H1 (cell line): ENCODE measurements at regions not wholly inside any gene's neighbourhood (a gene's known extent, or its start where the extent isn't known, plus 50 kb on each side); places are given as distances from the start of the nearest gene placed in this dataset.

Source experiments
- ATF3 ChIP-seq: IDR thresholded peaks from 2 replicates; pipeline ENCODE4 v1.6.1; 2011; ENCODE audit warnings: low read depth, mild to moderate bottlenecking, low read length; ENCODE audit not compliant: insufficient read depth
- CEBPB ChIP-seq: IDR thresholded peaks from 2 replicates; pipeline ENCODE4 v1.6.1; 2012; ENCODE audit warnings: low read depth, low read length
- CHD2 ChIP-seq: IDR thresholded peaks from 2 replicates; pipeline ENCODE4 v1.6.1; 2012; ENCODE audit warnings: low read length, improper control_type of control experiment
- CREB1 ChIP-seq: IDR thresholded peaks from 2 replicates; pipeline ENCODE4 v1.6.1; 2012; ENCODE audit warnings: inconsistent platforms
- EZH2 ChIP-seq: fragments of 200-600 bp; sonication (generic); IDR thresholded peaks from 2 replicates; pipeline ENCODE4 v1.7.1; 2012; ENCODE audit warnings: low read depth, mild to moderate bottlenecking, moderate library complexity, low read length, inconsistent platforms; ENCODE audit not compliant: severe bottlenecking
- HDAC6 ChIP-seq: IDR thresholded peaks from one replicate; pipeline ENCODE4 v1.7.1; 2012; ENCODE audit warnings: low read depth, mild to moderate bottlenecking, inconsistent platforms, low read length, moderate library complexity
- JUND ChIP-seq: IDR thresholded peaks from 2 replicates; pipeline ENCODE4 v1.6.1; 2011; ENCODE audit warnings: mild to moderate bottlenecking, improper control_type of control experiment, low read length
- POLR2A ChIP-seq, 2 experiments: IDR thresholded peaks; 1 replicate in 1 of 2; 2 replicates in 1 of 2; pipeline ENCODE4 v1.6.1; 2011; ENCODE audit warnings: low read depth in 2 of 2, low read length in 2 of 2, mild to moderate bottlenecking in 2 of 2; ENCODE audit errors: control extremely low read depth in 1 of 2
- POLR2AphosphoS5 ChIP-seq: IDR thresholded peaks from 2 replicates; pipeline ENCODE4 v1.6.1; 2011; ENCODE audit warnings: low read depth, low read length
- TAF1 ChIP-seq: IDR thresholded peaks from 2 replicates; pipeline ENCODE4 v1.6.1; 2011; ENCODE audit warnings: mild to moderate bottlenecking, low read depth, low read length
- YY1 ChIP-seq: IDR thresholded peaks from 2 replicates; pipeline ENCODE4 v1.6.1; 2011; ENCODE audit warnings: low read depth, mild to moderate bottlenecking, low read length
- TF ChIP-seq, protein P1 (sequence below), 3 experiments: IDR thresholded peaks; 1 replicate in 2 of 3; 2 replicates in 1 of 3; pipeline versions ENCODE4 v1.5.1 to v1.6.1; 2011; ENCODE audit warnings: low read length in 3 of 3, mild to moderate bottlenecking in 3 of 3, inconsistent platforms in 2 of 3, low read depth in 1 of 3, moderate library complexity in 1 of 3; ENCODE audit not compliant: insufficient read depth in 1 of 3; ENCODE audit errors: control extremely low read depth in 1 of 3
- TF ChIP-seq, protein P2 (sequence below): IDR thresholded peaks from 2 replicates; pipeline ENCODE4 v1.6.1; 2012; ENCODE audit warnings: low read length, inconsistent platforms
- TF ChIP-seq, protein P3 (sequence below): IDR thresholded peaks from 2 replicates; pipeline ENCODE4 v1.6.1; 2011; ENCODE audit warnings: low read length, improper control_type of control experiment

- no peak for TF ChIP-seq EZH2
- TF ChIP-seq POLR2AphosphoS5: no peak
- no peak for TF ChIP-seq POLR2A (IDR thresholded peaks at IDR 0.05; ENCODE audit: control extremely low read depth in 1 of 2, low read depth in 2 of 2, low read length in 2 of 2)
- TF ChIP-seq, protein P1, sequence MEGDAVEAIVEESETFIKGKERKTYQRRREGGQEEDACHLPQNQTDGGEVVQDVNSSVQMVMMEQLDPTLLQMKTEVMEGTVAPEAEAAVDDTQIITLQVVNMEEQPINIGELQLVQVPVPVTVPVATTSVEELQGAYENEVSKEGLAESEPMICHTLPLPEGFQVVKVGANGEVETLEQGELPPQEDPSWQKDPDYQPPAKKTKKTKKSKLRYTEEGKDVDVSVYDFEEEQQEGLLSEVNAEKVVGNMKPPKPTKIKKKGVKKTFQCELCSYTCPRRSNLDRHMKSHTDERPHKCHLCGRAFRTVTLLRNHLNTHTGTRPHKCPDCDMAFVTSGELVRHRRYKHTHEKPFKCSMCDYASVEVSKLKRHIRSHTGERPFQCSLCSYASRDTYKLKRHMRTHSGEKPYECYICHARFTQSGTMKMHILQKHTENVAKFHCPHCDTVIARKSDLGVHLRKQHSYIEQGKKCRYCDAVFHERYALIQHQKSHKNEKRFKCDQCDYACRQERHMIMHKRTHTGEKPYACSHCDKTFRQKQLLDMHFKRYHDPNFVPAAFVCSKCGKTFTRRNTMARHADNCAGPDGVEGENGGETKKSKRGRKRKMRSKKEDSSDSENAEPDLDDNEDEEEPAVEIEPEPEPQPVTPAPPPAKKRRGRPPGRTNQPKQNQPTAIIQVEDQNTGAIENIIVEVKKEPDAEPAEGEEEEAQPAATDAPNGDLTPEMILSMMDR (IDR thresholded peaks at IDR 0.05; ENCODE audit: control extremely low read depth in 1 of 3, insufficient read depth in 1 of 3, low read depth in 1 of 3, low read length in 3 of 3): no peak
- no peak for TF ChIP-seq HDAC6
- no peak for TF ChIP-seq YY1
- TF ChIP-seq ATF3: no peak
- TF ChIP-seq JUND: no peak
- TF ChIP-seq CHD2: no peak
- TF ChIP-seq, protein P2, sequence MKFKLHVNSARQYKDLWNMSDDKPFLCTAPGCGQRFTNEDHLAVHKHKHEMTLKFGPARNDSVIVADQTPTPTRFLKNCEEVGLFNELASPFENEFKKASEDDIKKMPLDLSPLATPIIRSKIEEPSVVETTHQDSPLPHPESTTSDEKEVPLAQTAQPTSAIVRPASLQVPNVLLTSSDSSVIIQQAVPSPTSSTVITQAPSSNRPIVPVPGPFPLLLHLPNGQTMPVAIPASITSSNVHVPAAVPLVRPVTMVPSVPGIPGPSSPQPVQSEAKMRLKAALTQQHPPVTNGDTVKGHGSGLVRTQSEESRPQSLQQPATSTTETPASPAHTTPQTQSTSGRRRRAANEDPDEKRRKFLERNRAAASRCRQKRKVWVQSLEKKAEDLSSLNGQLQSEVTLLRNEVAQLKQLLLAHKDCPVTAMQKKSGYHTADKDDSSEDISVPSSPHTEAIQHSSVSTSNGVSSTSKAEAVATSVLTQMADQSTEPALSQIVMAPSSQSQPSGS: no peak
- no peak for TF ChIP-seq TAF1
- TF ChIP-seq, protein P3, sequence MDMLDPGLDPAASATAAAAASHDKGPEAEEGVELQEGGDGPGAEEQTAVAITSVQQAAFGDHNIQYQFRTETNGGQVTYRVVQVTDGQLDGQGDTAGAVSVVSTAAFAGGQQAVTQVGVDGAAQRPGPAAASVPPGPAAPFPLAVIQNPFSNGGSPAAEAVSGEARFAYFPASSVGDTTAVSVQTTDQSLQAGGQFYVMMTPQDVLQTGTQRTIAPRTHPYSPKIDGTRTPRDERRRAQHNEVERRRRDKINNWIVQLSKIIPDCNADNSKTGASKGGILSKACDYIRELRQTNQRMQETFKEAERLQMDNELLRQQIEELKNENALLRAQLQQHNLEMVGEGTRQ: no peak
- TF ChIP-seq CREB1: no peak
- TF ChIP-seq CEBPB: no peak
Measured at GRCh38 chr7:25884265-25884828, 267.7 kb upstream of the NFE2L3 start.
